Activated T-cell treated with anti-CD3 and anti-CD28 coated beads, Interleukin-2, amount 50 U/mL, for 4 hours (primary cell): ENCODE measurements at regions not wholly inside any gene's neighbourhood (a gene's known extent, or its start where the extent isn't known, plus 50 kb on each side); places are given as distances from the start of the nearest gene placed in this dataset.

ENCODE experiments used
- ATAC-seq, 2 donors: fragments of 200-7000 bp; cut with Tn5 transposase; one replicate each; pipeline ENCODE4 v1.10.0; 2021
- DNase-seq: peaks from one replicate; pipeline ENCODE4 v3.0.0-alpha.2; 2020
- H3K27me3 Mint-ChIP-seq: one replicate; pipeline ENCODE4 v1.8.0; 2021; ENCODE audit warnings: low read depth, mixed read lengths
- H3K36me3 Mint-ChIP-seq: one replicate; pipeline ENCODE4 v1.8.0; 2022; ENCODE audit warnings: mixed read lengths; ENCODE audit not compliant: insufficient read depth
- H3K4me1 Mint-ChIP-seq: one replicate; pipeline ENCODE4 v1.8.0; 2021; ENCODE audit warnings: low read depth, mixed read lengths
- H3K4me3 Mint-ChIP-seq: one replicate; pipeline ENCODE4 v1.8.0; 2021; ENCODE audit warnings: mild to moderate bottlenecking, moderate library complexity, mixed read lengths
- H3K9me3 Mint-ChIP-seq: one replicate; pipeline ENCODE4 v1.8.0; 2021; ENCODE audit warnings: mixed read lengths

DNA sequence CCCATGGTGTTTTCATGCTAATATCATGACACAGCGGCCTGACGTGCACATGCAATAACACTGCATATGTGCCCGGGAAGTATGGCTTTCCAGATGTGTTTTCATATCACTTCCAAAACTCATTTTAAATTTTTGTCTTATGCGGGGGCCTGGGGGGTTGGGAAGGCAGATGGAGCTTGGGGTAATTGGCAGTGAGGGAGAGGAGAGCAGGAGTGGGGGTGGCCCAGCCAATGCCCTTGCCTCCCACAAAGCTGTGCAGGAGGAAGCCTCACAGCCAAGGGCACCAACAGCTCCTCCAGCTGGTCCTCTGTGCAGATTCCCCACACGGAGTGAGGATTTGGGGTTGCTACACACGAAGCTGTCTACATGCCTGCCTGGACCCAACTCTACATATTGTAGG lies 805.2 kb downstream of the GALR1 start:
- no peak for ATAC-seq
- Mint-ChIP-seq H3K36me3 (no peaks in the 10 kb centered on the region), H3K4me3 (no peak overlapping the region), H3K4me1 (no peaks in the 10 kb centered on the region), H3K27me3 (no peaks in the 10 kb centered on the region), H3K9me3 (no peaks in the 10 kb centered on the region)
- DNase-seq, result no peak

DNA sequence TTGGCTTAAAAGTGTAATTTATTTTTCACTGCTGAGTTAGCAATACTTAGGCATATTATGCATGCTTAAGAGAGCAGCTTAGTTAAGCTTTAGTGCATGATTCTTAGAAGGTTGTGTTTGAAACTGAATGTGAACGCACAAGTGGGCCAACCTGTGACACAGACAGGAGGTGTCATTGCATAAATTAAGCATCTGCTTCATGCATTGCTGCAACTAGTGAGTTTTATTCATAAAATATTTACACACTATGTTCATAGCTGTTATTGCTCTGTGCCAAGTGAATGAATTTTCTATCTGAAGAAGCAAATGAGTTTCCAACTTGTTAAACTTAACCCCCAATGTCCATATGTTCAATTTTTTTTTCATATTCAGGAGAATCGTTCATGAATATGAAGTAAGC lies 806.4 kb downstream of the GALR1 start:
- no peak for ATAC-seq

DNA sequence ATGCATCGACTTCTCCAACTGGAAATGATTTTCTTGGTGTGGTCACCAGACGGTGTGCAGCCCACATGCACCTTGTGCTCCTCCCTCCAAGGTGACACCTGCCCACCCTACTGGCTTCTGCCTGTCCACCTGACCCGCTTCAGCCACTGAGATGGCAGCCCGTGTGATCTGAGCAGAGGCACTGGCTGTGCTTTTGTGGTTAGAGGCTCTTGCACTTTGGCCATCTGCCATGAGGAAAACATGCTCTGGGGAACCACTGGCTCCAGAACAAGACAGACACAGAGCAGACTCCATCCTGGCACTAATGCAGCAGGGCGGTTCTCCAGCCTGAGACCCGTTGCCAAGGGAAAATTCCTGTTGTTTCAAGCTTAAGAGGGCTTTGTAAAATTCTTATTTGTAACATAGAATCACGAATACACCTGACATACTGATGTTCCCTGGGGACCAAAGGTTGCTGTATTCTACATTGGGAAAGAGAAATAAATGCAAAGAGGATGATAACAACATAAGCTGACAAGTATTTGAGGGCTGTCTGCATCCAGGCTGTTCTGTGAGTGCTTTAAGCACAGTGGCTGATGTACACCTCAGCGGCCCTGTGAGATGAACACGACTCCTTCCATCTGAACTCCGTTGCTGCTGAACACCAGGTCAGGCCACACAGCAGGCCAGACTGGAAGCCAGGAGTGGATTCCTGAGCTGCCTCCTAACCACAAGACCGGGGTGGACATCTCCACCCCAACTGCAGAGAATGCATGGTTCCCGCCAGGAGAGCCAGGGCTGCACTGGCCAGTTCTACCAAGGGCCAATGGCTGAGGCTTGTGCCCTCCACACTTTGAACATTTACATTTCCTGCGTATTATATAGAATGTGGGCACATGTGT lies 820.4 kb downstream of the GALR1 start:
- ATAC-seq (no peak), DNase-seq (no peak)
- Mint-ChIP-seq H3K4me3 (no peak overlapping the region), H3K4me1 (no peaks in the 10 kb centered on the region), H3K9me3 (no peaks in the 10 kb centered on the region), H3K36me3 (no peaks in the 10 kb centered on the region), H3K27me3 (no peaks in the 10 kb centered on the region)

More for the DNA sequence above, 806.4 kb downstream of the GALR1 start:
- DNase-seq, result no peak
- Mint-ChIP-seq H3K36me3 (no peaks in the 10 kb centered on the region), H3K4me3 (no peak overlapping the region), H3K4me1 (no peaks in the 10 kb centered on the region), H3K9me3 (no peaks in the 10 kb centered on the region), H3K27me3 (no peaks in the 10 kb centered on the region)

DNA sequence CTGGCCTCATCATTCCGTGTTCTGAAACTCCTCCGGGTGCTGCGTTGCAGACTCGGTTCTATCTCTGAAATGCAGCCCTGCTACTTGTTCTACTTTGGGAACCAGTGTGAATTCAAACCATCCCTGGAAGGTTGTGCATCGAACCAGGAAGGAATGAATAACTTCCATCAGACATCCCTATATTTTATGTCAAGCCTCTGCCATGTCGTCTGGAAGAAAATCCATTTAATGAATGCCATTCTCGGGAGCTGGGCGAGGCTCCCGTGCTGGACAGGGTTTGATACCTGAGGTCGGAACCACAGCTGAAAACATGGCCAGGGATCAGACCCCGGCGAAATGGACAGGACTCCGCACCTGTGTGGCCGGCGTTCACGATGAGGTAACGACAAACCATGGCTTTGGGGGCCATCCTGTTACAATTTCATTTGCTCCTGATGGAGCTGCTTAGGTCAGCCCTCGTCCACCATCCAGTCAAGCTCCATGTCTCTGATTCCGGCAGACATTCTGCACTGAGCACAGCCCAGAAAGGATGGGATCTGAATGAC lies 821.6 kb downstream of the GALR1 start:
- Mint-ChIP-seq H3K4me3 (no peak overlapping the region), H3K27me3 (no peaks in the 10 kb centered on the region), H3K36me3 (no peaks in the 10 kb centered on the region), H3K9me3 (no peaks in the 10 kb centered on the region), H3K4me1 (no peaks in the 10 kb centered on the region)
- ATAC-seq (no peak), DNase-seq (no peak)

GRCh38 chr18:78071776-78072175 lies 822.1 kb downstream of the GALR1 start:
- no peaks in the 10 kb centered on the region for H3K4me1 Mint-ChIP-seq
- no peaks in the 10 kb centered on the region for H3K27me3 Mint-ChIP-seq
- DNase-seq (no peak), ATAC-seq (no peak)
- no peaks in the 10 kb centered on the region for H3K9me3 Mint-ChIP-seq
- H3K36me3 Mint-ChIP-seq, result no peaks in the 10 kb centered on the region
- no peak overlapping the region for H3K4me3 Mint-ChIP-seq

GRCh38 chr18:78072375-78072774 lies 822.7 kb downstream of the GALR1 start:
- Mint-ChIP-seq H3K36me3 (no peaks in the 10 kb centered on the region), H3K27me3 (no peaks in the 10 kb centered on the region), H3K9me3 (no peaks in the 10 kb centered on the region), H3K4me3 (no peak overlapping the region), H3K4me1 (no peaks in the 10 kb centered on the region)
- ATAC-seq (no peak), DNase-seq (no peak)

- H3K4me3 Mint-ChIP-seq, result no peak overlapping the region
- no peaks in the 10 kb centered on the region for H3K9me3 Mint-ChIP-seq
- H3K36me3 Mint-ChIP-seq, result no peaks in the 10 kb centered on the region
- no peaks in the 10 kb centered on the region for H3K27me3 Mint-ChIP-seq
- ATAC-seq (no peak), DNase-seq (no peak)
- H3K4me1 Mint-ChIP-seq, result no peaks in the 10 kb centered on the region
Measured at GRCh38 chr18:78073275-78073674, 823.6 kb downstream of the GALR1 start.

- no peaks in the 10 kb centered on the region for H3K9me3 Mint-ChIP-seq
- no peak overlapping the region for H3K4me3 Mint-ChIP-seq
- H3K4me1 Mint-ChIP-seq, result no peaks in the 10 kb centered on the region
- ATAC-seq, result no peak
- no peaks in the 10 kb centered on the region for H3K27me3 Mint-ChIP-seq
- DNase-seq, result no peak
- no peaks in the 10 kb centered on the region for H3K36me3 Mint-ChIP-seq
Measured at GRCh38 chr18:78074400-78075020, 824.9 kb downstream of the GALR1 start.

- H3K4me3 Mint-ChIP-seq, result no peak overlapping the region
- no peaks in the 10 kb centered on the region for H3K9me3 Mint-ChIP-seq
- no peaks in the 10 kb centered on the region for H3K27me3 Mint-ChIP-seq
- H3K4me1 Mint-ChIP-seq, result no peaks in the 10 kb centered on the region
- H3K36me3 Mint-ChIP-seq, result no peaks in the 10 kb centered on the region
- ATAC-seq (no peak), DNase-seq (no peak)
Measured at GRCh38 chr18:78080081-78080480, 830.4 kb downstream of the GALR1 start.

DNA sequence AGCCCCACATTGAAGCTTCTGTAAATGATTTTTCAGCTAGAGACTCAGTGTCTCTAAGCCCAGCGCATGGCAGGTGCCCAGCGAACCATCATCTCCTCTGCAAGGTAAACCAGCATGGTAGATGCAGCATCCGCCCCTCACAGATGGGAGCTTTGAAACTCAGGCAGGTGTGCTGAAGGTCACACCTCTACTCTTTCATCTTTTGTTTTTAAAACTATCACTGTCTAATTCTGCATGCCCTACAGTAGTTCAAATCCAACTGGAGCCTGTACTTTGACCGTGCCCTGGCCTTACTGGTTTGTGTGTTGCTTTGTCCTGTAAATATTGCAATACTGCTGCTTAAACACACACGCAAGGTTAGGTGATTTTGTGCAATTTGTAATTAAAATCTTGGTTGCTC lies 831.1 kb downstream of the GALR1 start:
- Mint-ChIP-seq H3K4me3 (no peak overlapping the region), H3K27me3 (no peaks in the 10 kb centered on the region), H3K36me3 (no peaks in the 10 kb centered on the region), H3K9me3 (no peaks in the 10 kb centered on the region), H3K4me1 (no peaks in the 10 kb centered on the region)
- DNase-seq, result no peak
- ATAC-seq, result no peak

DNA sequence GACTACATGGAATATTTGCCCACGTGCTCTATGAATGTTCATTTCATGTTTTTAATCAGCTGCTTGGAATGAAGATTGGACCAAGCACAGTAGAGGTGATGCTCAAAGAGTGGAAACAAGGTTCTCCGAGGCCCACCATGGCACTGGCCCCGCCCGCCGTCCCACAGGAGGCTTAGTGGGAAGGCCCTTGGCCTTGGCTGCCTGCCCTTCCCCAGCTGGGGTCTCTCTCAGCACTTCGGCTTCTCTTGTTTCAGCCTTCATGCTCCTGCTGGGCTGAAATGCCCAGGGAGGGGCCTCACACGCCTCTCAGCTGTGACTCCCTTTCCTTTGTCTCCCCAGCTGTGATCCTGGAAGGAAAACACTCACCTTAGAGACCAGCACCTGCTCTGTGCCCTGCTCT lies 833.2 kb downstream of the GALR1 start:
- Mint-ChIP-seq H3K9me3 (no peaks in the 10 kb centered on the region), H3K4me3 (no peak overlapping the region), H3K27me3 (no peaks in the 10 kb centered on the region), H3K36me3 (no peaks in the 10 kb centered on the region), H3K4me1 (no peaks in the 10 kb centered on the region)
- DNase-seq (no peak), ATAC-seq (no peak)

GRCh38 chr18:78085241-78086185 lies 835.9 kb downstream of the GALR1 start:
- Mint-ChIP-seq H3K27me3 (no peaks in the 10 kb centered on the region), H3K36me3 (no peaks in the 10 kb centered on the region), H3K9me3 (no peaks in the 10 kb centered on the region), H3K4me3 (no peak overlapping the region), H3K4me1 (no peaks in the 10 kb centered on the region)
- ATAC-seq, result no peak
- DNase-seq, result no peak

GRCh38 chr18:78086931-78087330 lies 837.3 kb downstream of the GALR1 start:
- no peak for ATAC-seq
- no peaks in the 10 kb centered on the region for H3K27me3 Mint-ChIP-seq
- no peaks in the 10 kb centered on the region for H3K4me1 Mint-ChIP-seq
- H3K9me3 Mint-ChIP-seq, result no peaks in the 10 kb centered on the region
- DNase-seq, result no peak
- H3K4me3 Mint-ChIP-seq, result no peak overlapping the region
- H3K36me3 Mint-ChIP-seq, result no peaks in the 10 kb centered on the region

- Mint-ChIP-seq H3K27me3 (no peaks in the 10 kb centered on the region), H3K9me3 (no peaks in the 10 kb centered on the region), H3K4me1 (no peaks in the 10 kb centered on the region), H3K36me3 (no peaks in the 10 kb centered on the region), H3K4me3 (no peak overlapping the region)
- ATAC-seq (no peak), DNase-seq (no peak)
Measured at GRCh38 chr18:78087338-78087737, 837.7 kb downstream of the GALR1 start.
